Keratinocyte (primary cell): ENCODE measurements at regions not wholly inside any gene's neighbourhood (a gene's known extent, or its start where the extent isn't known, plus 50 kb on each side); places are given as distances from the start of the nearest gene placed in this dataset.

Experiments
- DNase-seq: peaks from one replicate; pipeline ENCODE4 v3.0.0-alpha.2; 2011; ENCODE audit warnings: low read depth, missing footprints, low spot score
- FAIRE-seq: peaks from 2 replicates; lab custom pipeline; 2011; peaks lifted over from hg19 to GRCh38; lab: Jason Lieb, UNC
- H2AFZ ChIP-seq: 2 replicates; pipeline ENCODE4 v1.6.0; 2012; ENCODE audit warnings: low read length, control low read depth, inconsistent platforms; ENCODE audit not compliant: control insufficient read depth
- H3K27ac ChIP-seq: 2 replicates; pipeline ENCODE4 v1.5.1; 2011; ENCODE audit warnings: low read length; ENCODE audit not compliant: control insufficient read depth, insufficient read depth
- H3K27me3 ChIP-seq: 3 replicates; pipeline ENCODE4 v1.6.0; 2011; ENCODE audit warnings: low read length; ENCODE audit not compliant: control insufficient read depth, insufficient read depth; ENCODE audit errors: extremely low read depth
- H3K36me3 ChIP-seq, 2 experiments: 2 replicates in 1 of 2; 3 replicates in 1 of 2; pipeline ENCODE4 v1.5.1; 2011; ENCODE audit warnings: low read length in 2 of 2, mild to moderate bottlenecking in 1 of 2; ENCODE audit not compliant: control insufficient read depth in 2 of 2, insufficient read depth in 2 of 2; ENCODE audit errors: extremely low read depth in 1 of 2
- H3K4me1 ChIP-seq: 3 replicates; pipeline ENCODE4 v1.5.1; 2011; ENCODE audit warnings: low read length; ENCODE audit not compliant: control insufficient read depth, insufficient read depth; ENCODE audit errors: extremely low read depth
- H3K4me2 ChIP-seq: 3 replicates; pipeline ENCODE4 v1.6.0; 2011; ENCODE audit warnings: low read depth, low read length; ENCODE audit not compliant: control insufficient read depth, insufficient read depth; ENCODE audit errors: extremely low read depth
- H3K4me3 ChIP-seq, 3 experiments: fragments of 200-600 bp in 1 of 3; sonication (generic) in 1 of 3; 2 replicates in 2 of 3; 3 replicates in 1 of 3; pipeline ENCODE4 v1.5.1; 2011 to 2016; ENCODE audit warnings: low read length in 3 of 3, mild to moderate bottlenecking in 3 of 3, control low read depth in 2 of 3, inconsistent platforms in 1 of 3, low read depth in 1 of 3, mixed read lengths in 1 of 3, mixed run types in 1 of 3, moderate library complexity in 1 of 3; ENCODE audit not compliant: control insufficient read depth in 2 of 3, insufficient read depth in 2 of 3; ENCODE audit errors: extremely low read depth in 1 of 3
- H3K79me2 ChIP-seq: 2 replicates; pipeline ENCODE4 v1.6.0; 2012; ENCODE audit warnings: low read length; ENCODE audit not compliant: control insufficient read depth, insufficient read depth
- H3K9ac ChIP-seq: 3 replicates; pipeline ENCODE4 v1.6.0; 2011; ENCODE audit warnings: low read length; ENCODE audit not compliant: control insufficient read depth, insufficient read depth; ENCODE audit errors: extremely low read depth
- H3K9me1 ChIP-seq: 3 replicates; pipeline ENCODE4 v1.6.0; 2011; ENCODE audit warnings: low read length; ENCODE audit not compliant: control insufficient read depth, insufficient read depth; ENCODE audit errors: extremely low read depth
- H3K9me3 ChIP-seq: 2 replicates; pipeline ENCODE4 v1.5.1; 2012; ENCODE audit warnings: low read depth, low read length; ENCODE audit not compliant: control insufficient read depth
- H4K20me1 ChIP-seq: 3 replicates; pipeline ENCODE4 v1.6.0; 2011; ENCODE audit warnings: low read length; ENCODE audit not compliant: control insufficient read depth, insufficient read depth; ENCODE audit errors: extremely low read depth
- EZH2 ChIP-seq: IDR thresholded peaks from one replicate; pipeline ENCODE4 v1.6.1; 2012; ENCODE audit warnings: inconsistent platforms, mild to moderate bottlenecking, low read length, moderate library complexity
- dilution Hi-C: fragments of 300-500 bp; cut with MboI; formaldehyde crosslinking; loops from one replicate; pipeline ENCODE4 v1.7.0; 2020; ENCODE audit warnings: low sequenced_read_pairs; ENCODE audit not compliant: extremely low pct_ligation_motif_present
- TF ChIP-seq, protein P1 (sequence below), 3 experiments: IDR thresholded peaks in 1 of 3; conservative IDR thresholded peaks in 1 of 3; optimal IDR thresholded peaks in 1 of 3; 2 replicates in 2 of 3; 3 replicates in 1 of 3; pipeline versions ENCODE3 to v1.5.1; 2011; ENCODE audit warnings: low read length in 3 of 3, mild to moderate bottlenecking in 3 of 3, moderate library complexity in 2 of 3, control low read depth in 1 of 3, inconsistent platforms in 1 of 3; ENCODE audit not compliant: insufficient read depth in 2 of 3; ENCODE audit errors: extremely low read depth in 1 of 3

DNA sequence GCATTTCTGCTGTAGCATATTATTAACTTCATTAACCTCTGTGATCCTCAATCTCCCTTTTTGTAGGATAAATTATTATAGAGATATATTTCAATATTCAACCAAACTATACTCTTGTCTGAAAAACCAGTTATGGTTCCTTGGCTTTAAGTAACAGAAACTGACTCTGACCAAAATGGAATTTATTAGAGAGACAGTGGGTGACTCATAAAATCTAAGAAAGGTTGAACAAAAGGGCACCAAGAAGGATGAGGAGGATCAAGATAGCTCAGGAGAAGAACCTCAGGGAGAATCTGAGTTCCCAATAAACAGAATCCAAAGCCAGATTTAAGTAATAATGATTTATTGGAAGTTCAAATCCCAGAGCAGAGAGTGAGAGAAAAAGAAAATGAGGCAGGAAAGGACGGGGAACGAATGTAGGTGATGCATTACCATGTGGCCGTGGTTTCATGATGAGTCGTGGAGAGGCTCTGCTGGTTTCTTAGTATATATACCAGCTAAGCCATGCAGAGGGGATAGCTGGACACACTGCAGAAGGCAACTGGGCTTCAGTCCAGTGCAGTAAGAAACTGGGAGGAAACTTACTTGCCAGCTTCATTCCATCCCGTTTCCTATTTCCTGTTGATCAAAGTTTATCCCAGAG is 151.5 kb upstream of the GOT2 start:
- H4K20me1 ChIP-seq = no peaks in the 10 kb centered on the region
- H2AFZ ChIP-seq = no peak overlapping the region
- no peak for FAIRE-seq
- TF ChIP-seq, protein P1, sequence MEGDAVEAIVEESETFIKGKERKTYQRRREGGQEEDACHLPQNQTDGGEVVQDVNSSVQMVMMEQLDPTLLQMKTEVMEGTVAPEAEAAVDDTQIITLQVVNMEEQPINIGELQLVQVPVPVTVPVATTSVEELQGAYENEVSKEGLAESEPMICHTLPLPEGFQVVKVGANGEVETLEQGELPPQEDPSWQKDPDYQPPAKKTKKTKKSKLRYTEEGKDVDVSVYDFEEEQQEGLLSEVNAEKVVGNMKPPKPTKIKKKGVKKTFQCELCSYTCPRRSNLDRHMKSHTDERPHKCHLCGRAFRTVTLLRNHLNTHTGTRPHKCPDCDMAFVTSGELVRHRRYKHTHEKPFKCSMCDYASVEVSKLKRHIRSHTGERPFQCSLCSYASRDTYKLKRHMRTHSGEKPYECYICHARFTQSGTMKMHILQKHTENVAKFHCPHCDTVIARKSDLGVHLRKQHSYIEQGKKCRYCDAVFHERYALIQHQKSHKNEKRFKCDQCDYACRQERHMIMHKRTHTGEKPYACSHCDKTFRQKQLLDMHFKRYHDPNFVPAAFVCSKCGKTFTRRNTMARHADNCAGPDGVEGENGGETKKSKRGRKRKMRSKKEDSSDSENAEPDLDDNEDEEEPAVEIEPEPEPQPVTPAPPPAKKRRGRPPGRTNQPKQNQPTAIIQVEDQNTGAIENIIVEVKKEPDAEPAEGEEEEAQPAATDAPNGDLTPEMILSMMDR (optimal IDR thresholded peaks at IDR 0.05 in 1 of 3, IDR thresholded peaks at IDR 0.05 in 1 of 3, conservative IDR thresholded peaks at IDR 0.05 in 1 of 3; ENCODE audit: extremely low read depth in 1 of 3, insufficient read depth in 2 of 3, low read length in 3 of 3) = no peak
- TF ChIP-seq EZH2 = no peak
- H3K4me3 ChIP-seq = no peak overlapping the region
- no peaks in the 10 kb centered on the region for H3K36me3 ChIP-seq
- no peaks in the 10 kb centered on the region for H3K79me2 ChIP-seq
- no peaks in the 10 kb centered on the region for H3K9me1 ChIP-seq
- no peak for DNase-seq
- dilution Hi-C loops = no loop called here
- no peaks in the 10 kb centered on the region for H3K9me3 ChIP-seq
- no peak overlapping the region for H3K4me2 ChIP-seq
- H3K27me3 ChIP-seq = no peaks in the 10 kb centered on the region
- H3K27ac ChIP-seq = no peak overlapping the region
- no peaks in the 10 kb centered on the region for H3K4me1 ChIP-seq
- H3K9ac ChIP-seq = no peak overlapping the region

DNA sequence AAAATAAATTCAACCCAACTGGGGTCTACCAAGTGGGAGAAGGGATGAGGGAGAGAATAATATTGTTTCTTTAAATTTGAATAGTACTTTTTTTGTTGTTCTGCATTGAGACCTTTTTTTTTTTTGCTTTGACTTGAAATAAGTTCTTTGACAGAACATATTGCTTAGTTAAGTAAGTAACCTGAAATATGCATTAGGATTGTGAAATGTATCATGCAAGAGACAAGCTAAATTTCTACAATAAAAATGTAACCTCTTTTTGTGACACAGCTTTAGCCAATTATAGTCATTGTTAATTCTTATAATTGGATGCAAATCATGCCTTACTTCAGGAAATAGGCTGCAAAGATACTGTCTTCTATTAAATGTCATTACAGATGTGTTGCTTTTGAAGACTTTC is 150.0 kb upstream of the GOT2 start:
- H3K36me3 ChIP-seq = no peaks in the 10 kb centered on the region
- H3K4me3 ChIP-seq = no peak overlapping the region
- H3K4me1 ChIP-seq = no peaks in the 10 kb centered on the region
- no peak overlapping the region for H2AFZ ChIP-seq
- H3K9ac ChIP-seq = no peak overlapping the region
- FAIRE-seq (no peak), DNase-seq (no peak)
- no peaks in the 10 kb centered on the region for H3K9me3 ChIP-seq
- no peak overlapping the region for H3K4me2 ChIP-seq
- no peaks in the 10 kb centered on the region for H3K27me3 ChIP-seq
- no peaks in the 10 kb centered on the region for H4K20me1 ChIP-seq
- no peaks in the 10 kb centered on the region for H3K79me2 ChIP-seq
- TF ChIP-seq, protein P1 (optimal IDR thresholded peaks at IDR 0.05 in 1 of 3, IDR thresholded peaks at IDR 0.05 in 1 of 3, conservative IDR thresholded peaks at IDR 0.05 in 1 of 3; ENCODE audit: extremely low read depth in 1 of 3, insufficient read depth in 2 of 3, low read length in 3 of 3) = no peak
- no peak for TF ChIP-seq EZH2
- dilution Hi-C loops = no loop called here
- H3K9me1 ChIP-seq = no peaks in the 10 kb centered on the region
- no peak overlapping the region for H3K27ac ChIP-seq
